Stimulated activated CD4-positive, alpha-beta T cell treated with anti-CD3 and anti-CD28 coated beads, Interleukin-4, amount 100 ng/mL, for 48 hours (primary cell): ENCODE measurements at regions not wholly inside any gene's neighbourhood (a gene's known extent, or its start where the extent isn't known, plus 50 kb on each side); places are given as distances from the start of the nearest gene placed in this dataset.

ENCODE experiments used
- DNase-seq, 2 donors: peaks; one replicate each; pipeline ENCODE4 v3.0.0-alpha.2; 2020; ENCODE audit warnings: low read depth in 2 of 2

GRCh38 chr9:95757439-95757838 lies 118.1 kb upstream of the ERCC6L2 start:
- DNase-seq = no peak

- DNase-seq = no peak
Observed at GRCh38 chr9:95756986-95757385, 118.5 kb upstream of the ERCC6L2 start.

- no peak for DNase-seq
Observed at GRCh38 chr9:95756101-95756500, 119.4 kb upstream of the ERCC6L2 start.

- DNase-seq = no peak
Observed at GRCh38 chr9:95755421-95755730, 120.1 kb upstream of the ERCC6L2 start.

GRCh38 chr9:95754533-95755420 lies 120.7 kb upstream of the ERCC6L2 start:
- no peak for DNase-seq

GRCh38 chr9:95753762-95754465 lies 121.6 kb upstream of the ERCC6L2 start:
- no peak for DNase-seq

- no peak for DNase-seq
Observed at GRCh38 chr9:95752129-95752731, 123.3 kb upstream of the ERCC6L2 start.

- no peak for DNase-seq
Observed at GRCh38 chr9:95751520-95751790, 124.0 kb upstream of the ERCC6L2 start.

- DNase-seq = peak in 1 of 2 donors; percentile 4
Observed at GRCh38 chr9:95750725-95751519, 124.6 kb upstream of the ERCC6L2 start.

- no peak for DNase-seq
Observed at GRCh38 chr9:95749493-95749892, 126.0 kb upstream of the ERCC6L2 start.

GRCh38 chr9:95746408-95747180 lies 128.9 kb upstream of the ERCC6L2 start:
- DNase-seq = no peak

GRCh38 chr9:95742821-95743220 lies 132.7 kb upstream of the ERCC6L2 start:
- no peak for DNase-seq

GRCh38 chr9:95741631-95742030 lies 133.9 kb upstream of the ERCC6L2 start:
- no peak for DNase-seq

- DNase-seq = no peak
Observed at GRCh38 chr9:95740217-95741004, 135.1 kb upstream of the ERCC6L2 start.

- DNase-seq = no peak
Observed at GRCh38 chr9:95738438-95738837, 137.1 kb upstream of the ERCC6L2 start.

GRCh38 chr9:95736891-95737522 lies 138.5 kb upstream of the ERCC6L2 start:
- no peak for DNase-seq

- no peak for DNase-seq
Observed at GRCh38 chr9:95736370-95736769, 139.1 kb upstream of the ERCC6L2 start.

- DNase-seq = no peak
Observed at GRCh38 chr9:95735701-95736100, 139.8 kb upstream of the ERCC6L2 start.

- no peak for DNase-seq
Observed at GRCh38 chr9:95733741-95734666, 141.5 kb upstream of the ERCC6L2 start.
